OCI-LY7 (cell line): ENCODE measurements at regions not wholly inside any gene's neighbourhood (a gene's known extent, or its start where the extent isn't known, plus 50 kb on each side); places are given as distances from the start of the nearest gene placed in this dataset.

Source experiments
- EZH2phosphoT487 ChIP-seq: fragments of 200-600 bp; sonication (generic); IDR thresholded peaks from 2 replicates; pipeline ENCODE4 v1.6.1; 2018; ENCODE audit warnings: low read depth, borderline replicate concordance, mild to moderate bottlenecking, mixed run types, antibody characterized with exemption, low read length, moderate library complexity, mixed read lengths
- TF ChIP-seq, protein P1 (sequence below): fragments of 200-600 bp; sonication (generic); conservative IDR thresholded peaks from 2 replicates; pipeline ENCODE4 v1.5.1; 2014; ENCODE audit warnings: mild to moderate bottlenecking, antibody characterized with exemption, low read length, moderate library complexity, mixed read lengths

DNA sequence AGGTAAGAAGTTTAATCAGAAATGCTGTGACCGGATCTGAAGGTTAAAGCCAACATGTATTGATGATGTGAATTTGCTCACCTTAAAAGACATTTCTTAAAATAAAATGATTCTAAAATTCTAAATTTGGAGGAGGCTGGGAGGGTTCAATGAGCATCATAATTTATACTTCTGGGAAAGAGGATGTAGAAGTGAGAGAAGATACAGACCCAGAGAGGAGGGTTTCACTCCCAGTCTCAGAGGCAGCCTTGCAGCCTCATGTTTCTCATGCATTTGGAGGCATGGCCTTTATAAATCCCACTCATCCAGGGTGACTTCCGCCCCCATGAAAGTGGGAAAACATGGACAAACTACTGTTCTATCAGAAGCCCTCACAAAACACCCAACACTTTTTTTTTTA lies 305.6 kb upstream of the PITRM1 start:
- TF ChIP-seq, protein P1, sequence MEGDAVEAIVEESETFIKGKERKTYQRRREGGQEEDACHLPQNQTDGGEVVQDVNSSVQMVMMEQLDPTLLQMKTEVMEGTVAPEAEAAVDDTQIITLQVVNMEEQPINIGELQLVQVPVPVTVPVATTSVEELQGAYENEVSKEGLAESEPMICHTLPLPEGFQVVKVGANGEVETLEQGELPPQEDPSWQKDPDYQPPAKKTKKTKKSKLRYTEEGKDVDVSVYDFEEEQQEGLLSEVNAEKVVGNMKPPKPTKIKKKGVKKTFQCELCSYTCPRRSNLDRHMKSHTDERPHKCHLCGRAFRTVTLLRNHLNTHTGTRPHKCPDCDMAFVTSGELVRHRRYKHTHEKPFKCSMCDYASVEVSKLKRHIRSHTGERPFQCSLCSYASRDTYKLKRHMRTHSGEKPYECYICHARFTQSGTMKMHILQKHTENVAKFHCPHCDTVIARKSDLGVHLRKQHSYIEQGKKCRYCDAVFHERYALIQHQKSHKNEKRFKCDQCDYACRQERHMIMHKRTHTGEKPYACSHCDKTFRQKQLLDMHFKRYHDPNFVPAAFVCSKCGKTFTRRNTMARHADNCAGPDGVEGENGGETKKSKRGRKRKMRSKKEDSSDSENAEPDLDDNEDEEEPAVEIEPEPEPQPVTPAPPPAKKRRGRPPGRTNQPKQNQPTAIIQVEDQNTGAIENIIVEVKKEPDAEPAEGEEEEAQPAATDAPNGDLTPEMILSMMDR = no peak
- TF ChIP-seq EZH2phosphoT487 = no peak
